ACC112 (cell line): ENCODE measurements at regions not wholly inside any gene's neighbourhood (a gene's known extent, or its start where the extent isn't known, plus 50 kb on each side); places are given as distances from the start of the nearest gene placed in this dataset.

Experiments used
- H2AFZ ChIP-seq: fragments of 200-600 bp; sonication (generic); one replicate; pipeline ENCODE4 v1.6.0; 2017; ENCODE audit warnings: antibody characterized with exemption, low read length; ENCODE audit not compliant: unreplicated experiment
- H3K27ac ChIP-seq: fragments of 200-600 bp; sonication (generic); 2 replicates; pipeline ENCODE4 v1.5.1; 2014; ENCODE audit warnings: low read depth, mild to moderate bottlenecking, antibody characterized with exemption, low read length, moderate library complexity
- H3K27me3 ChIP-seq: fragments of 200-600 bp; sonication (generic); 2 replicates; pipeline ENCODE4 v1.6.1; 2014; ENCODE audit warnings: mild to moderate bottlenecking, antibody characterized with exemption, low read length, moderate library complexity, mixed read lengths; ENCODE audit not compliant: insufficient read depth
- H3K36me3 ChIP-seq: fragments of 200-600 bp; sonication (generic); 2 replicates; pipeline ENCODE4 v1.6.1; 2016; ENCODE audit warnings: mild to moderate bottlenecking, antibody characterized with exemption, low read length, moderate library complexity, mixed read lengths; ENCODE audit not compliant: insufficient read depth
- H3K4me1 ChIP-seq: fragments of 200-600 bp; sonication (generic); one replicate; pipeline ENCODE4 v1.6.1; 2016; ENCODE audit warnings: low read length, mixed read lengths; ENCODE audit not compliant: insufficient read depth, unreplicated experiment, control insufficient read depth
- H3K4me3 ChIP-seq: fragments of 200-600 bp; sonication (generic); 2 replicates; pipeline ENCODE4 v1.5.1; 2014; ENCODE audit warnings: mild to moderate bottlenecking, low read depth, low read length
- H3K79me2 ChIP-seq: fragments of 200-600 bp; sonication (generic); one replicate; pipeline ENCODE4 v1.6.0; 2016; ENCODE audit warnings: low read length; ENCODE audit not compliant: control insufficient read depth, unreplicated experiment, insufficient read depth

DNA sequence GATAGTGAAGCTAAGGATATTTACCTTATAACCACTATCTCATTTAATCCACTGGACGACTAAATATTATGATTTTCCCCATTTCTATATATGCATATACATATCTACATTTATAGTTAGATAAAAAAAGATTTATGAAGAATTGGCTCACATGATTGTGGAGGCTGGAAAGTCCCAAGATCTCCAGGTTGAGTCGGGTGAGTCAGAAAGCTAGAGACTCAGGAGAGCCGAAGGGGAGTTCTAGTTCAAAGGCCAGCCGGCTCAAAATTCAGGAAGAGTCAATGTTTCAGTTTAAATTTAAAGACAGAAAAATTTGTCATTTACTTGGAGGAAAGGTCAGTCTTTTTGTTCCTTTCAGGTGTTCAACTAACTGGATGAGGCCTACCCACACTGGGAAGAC, 158.2 kb upstream of the CPEB2 start:
- H3K27ac ChIP-seq: no peak overlapping the region
- H3K79me2 ChIP-seq: no peaks in the 10 kb centered on the region
- H3K27me3 ChIP-seq: no peaks in the 10 kb centered on the region
- H3K36me3 ChIP-seq: no peaks in the 10 kb centered on the region
- peaks cover 6% of the 10 kb centered on the region for H3K4me1 ChIP-seq
- H3K4me3 ChIP-seq: no peak overlapping the region
- H2AFZ ChIP-seq: peak overlapping the region; percentile 64

DNA sequence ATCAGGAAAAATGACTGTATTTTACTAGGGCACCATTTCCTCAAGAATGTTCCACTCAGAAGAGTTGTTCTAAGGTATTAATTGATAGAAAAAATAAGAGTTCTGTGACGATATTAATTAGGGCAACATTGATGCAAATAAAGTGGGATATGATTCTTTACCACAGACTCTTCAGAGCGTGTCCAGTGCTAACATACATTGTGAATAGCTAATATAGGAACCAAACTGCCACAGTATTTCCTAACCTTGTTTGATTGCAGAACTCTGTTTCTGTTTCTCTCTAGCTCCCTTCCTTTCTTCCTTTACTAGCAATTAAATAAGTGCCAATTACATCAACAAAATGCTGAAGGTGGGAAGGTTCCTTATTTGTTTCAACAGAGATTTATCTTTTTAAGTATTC, 154.1 kb upstream of the CPEB2 start:
- Histone ChIP-seq H3K79me2 (no peaks in the 10 kb centered on the region), H3K36me3 (no peaks in the 10 kb centered on the region), H3K4me1 (peaks cover 3% of the 10 kb centered on the region), H3K27me3 (no peaks in the 10 kb centered on the region), H2AFZ (no peak overlapping the region), H3K27ac (no peak overlapping the region), H3K4me3 (no peak overlapping the region)

DNA sequence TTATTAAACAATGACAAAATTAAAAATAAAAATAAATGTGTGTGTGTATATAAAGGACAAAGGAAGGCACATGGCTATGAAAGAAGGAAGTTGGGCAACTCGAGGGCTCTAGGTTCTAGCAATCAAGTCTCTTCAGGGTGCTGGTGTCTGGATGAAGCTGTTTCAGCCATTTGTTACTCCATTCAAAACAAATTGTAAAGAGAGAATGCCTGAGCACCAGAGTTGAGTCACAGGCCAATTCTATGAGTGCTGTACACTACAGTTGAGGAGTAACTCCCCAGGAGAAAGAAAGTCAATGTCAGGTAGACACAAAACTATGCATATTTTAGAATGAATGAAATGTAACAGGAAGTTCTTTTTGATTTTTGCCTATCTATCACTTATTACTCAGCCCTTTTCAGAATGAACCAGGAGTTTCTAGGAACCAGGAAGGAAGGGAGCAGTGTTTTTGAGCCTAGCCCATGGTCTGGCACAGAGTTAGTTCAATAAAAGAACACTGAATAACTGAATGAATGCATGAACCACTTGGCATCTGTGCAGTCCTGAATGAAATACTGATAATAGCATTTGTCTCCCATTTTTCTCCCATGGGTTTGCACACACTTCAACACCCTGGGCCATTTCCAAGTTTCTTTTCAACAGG, 151.7 kb upstream of the CPEB2 start:
- Histone ChIP-seq H3K27me3 (no peaks in the 10 kb centered on the region), H2AFZ (no peak overlapping the region), H3K79me2 (no peaks in the 10 kb centered on the region), H3K36me3 (no peaks in the 10 kb centered on the region), H3K4me1 (peaks cover 18% of the 10 kb centered on the region), H3K27ac (no peak overlapping the region), H3K4me3 (no peak overlapping the region)

DNA sequence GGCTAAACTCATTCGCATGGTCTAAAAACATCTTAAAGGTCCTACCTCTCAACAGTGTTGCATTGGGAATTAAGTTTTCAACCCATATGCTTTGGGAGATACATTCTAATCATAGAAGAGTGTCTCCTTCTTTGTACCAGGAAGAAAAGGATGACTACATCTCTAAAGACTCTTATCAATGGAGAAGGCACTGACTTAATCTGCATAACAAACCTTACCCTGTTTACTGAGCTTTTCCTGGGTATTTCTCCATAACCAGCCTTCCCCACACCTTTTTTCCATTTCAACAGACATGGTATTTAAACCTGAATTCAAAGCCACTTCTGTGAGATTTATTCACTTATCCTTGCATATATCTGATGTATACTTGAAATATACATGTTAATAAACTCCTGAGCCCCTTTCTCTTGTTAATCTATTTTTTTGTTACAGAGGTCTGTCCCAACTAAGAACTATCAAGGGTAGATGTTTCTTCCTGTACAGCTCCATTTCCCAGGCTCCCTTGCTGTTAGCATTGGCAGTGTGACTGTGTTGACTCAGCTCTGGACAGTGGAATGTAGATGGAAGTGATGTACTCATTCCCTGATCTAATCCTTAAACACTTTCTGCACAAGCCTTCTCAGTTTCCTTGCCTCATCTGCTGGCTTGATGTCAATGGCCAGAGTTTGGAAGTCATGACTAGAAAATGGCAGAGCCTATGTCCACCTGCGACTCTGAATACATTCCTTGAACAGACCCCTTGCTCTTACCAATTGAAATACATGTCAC, 148.9 kb upstream of the CPEB2 start:
- H3K4me1 ChIP-seq: peaks cover 36% of the 10 kb centered on the region
- H3K4me3 ChIP-seq: no peak overlapping the region; the same call in 1 of the 2 replicates
- no peaks in the 10 kb centered on the region for H3K36me3 ChIP-seq
- H2AFZ ChIP-seq: peak overlapping the region; percentile 82
- no peaks in the 10 kb centered on the region for H3K27me3 ChIP-seq
- H3K79me2 ChIP-seq: no peaks in the 10 kb centered on the region
- peak overlapping the region; percentile 69 for H3K27ac ChIP-seq

DNA sequence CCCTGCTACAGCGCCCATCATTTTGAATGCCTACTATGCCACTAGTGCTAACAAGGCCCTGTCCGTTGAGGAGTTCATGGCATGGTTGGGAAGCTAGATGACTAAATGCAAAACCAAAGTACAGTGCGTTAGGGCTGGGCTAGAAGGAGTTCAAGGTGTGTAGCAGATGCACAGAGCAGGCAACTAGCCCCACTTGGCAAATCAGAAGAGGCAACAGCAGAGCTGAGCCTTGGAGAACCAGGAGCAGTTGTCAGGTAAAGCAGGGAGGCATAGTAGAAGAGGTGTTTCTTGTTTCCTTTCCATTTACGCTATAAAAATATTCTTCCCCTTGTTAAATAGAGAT, 146.6 kb upstream of the CPEB2 start:
- Histone ChIP-seq H2AFZ (no peak overlapping the region), H3K79me2 (no peaks in the 10 kb centered on the region), H3K4me1 (peaks cover 36% of the 10 kb centered on the region), H3K36me3 (no peaks in the 10 kb centered on the region), H3K27me3 (no peaks in the 10 kb centered on the region), H3K4me3 (peak overlapping the region; percentile 23; the same call in 1 of the 2 replicates), H3K27ac (peak overlapping the region; percentile 98)

DNA sequence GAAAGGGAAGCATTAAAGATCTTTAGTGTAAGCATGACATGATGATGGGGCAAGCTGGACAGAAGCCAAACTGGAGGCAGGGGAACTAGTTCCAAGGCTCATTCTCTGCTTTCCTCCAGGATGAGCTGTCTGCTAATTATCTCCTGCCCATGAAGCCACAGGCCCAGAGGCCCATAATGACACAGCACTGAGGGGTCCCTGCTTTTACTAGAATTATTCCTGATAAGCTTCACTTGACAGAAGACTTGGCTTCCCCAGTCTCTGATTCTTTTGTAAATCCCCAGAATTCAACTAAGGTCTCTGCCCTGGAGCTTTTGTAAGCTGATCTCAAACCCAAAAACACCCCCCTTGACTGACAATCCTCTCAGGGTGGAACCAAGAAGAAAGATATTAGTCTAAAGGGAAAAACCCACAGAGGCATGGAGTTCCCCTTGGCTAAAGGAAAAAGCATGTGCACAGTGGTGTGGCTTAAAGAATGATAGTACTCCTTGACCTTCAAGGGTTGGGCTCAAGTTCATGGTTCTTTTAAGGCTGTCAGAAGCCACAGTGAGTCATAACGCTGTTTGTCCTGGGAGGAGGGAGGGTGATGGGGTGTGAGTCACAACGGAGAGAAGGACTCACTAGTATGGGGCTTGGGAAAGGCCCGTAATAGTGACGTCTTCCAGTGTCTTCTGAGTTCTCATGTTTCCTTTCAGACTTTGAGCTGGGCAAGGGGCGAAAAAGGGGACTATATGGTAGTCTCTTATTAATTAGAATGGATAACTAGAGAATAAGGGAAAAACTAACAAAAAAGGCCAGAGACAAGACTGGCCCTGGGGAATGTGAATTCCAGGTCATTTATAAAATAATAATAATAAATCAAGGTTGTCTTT, 146.0 kb upstream of the CPEB2 start:
- Histone ChIP-seq H2AFZ (peak overlapping the region; percentile 39), H3K27ac (peak overlapping the region; percentile 98), H3K79me2 (no peaks in the 10 kb centered on the region), H3K36me3 (no peaks in the 10 kb centered on the region), H3K4me1 (peaks cover 36% of the 10 kb centered on the region), H3K27me3 (no peaks in the 10 kb centered on the region), H3K4me3 (0 out of 2 replicates have a peak overlapping the region, but pooled peaks have one; percentile 23)

DNA sequence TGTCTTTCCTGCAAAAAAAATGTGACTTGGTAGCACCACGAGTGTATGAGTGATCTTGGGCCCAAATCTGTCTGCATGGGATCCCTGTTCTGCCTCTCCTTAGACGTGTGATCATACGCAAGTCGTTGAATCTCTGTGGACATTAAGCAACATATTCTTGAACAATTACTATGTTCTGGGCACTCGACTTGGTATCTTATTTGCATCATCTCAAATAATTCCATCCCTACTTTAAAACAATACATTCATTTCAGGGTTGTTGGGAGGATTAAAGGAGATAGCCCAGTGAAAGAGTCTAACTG, 145.4 kb upstream of the CPEB2 start:
- Histone ChIP-seq H3K27me3 (no peaks in the 10 kb centered on the region), H3K36me3 (no peaks in the 10 kb centered on the region), H3K79me2 (no peaks in the 10 kb centered on the region), H2AFZ (peak overlapping the region; percentile 39), H3K4me1 (peaks cover 36% of the 10 kb centered on the region), H3K27ac (peak overlapping the region; percentile 98), H3K4me3 (no peak overlapping the region; the same call in 1 of the 2 replicates)

DNA sequence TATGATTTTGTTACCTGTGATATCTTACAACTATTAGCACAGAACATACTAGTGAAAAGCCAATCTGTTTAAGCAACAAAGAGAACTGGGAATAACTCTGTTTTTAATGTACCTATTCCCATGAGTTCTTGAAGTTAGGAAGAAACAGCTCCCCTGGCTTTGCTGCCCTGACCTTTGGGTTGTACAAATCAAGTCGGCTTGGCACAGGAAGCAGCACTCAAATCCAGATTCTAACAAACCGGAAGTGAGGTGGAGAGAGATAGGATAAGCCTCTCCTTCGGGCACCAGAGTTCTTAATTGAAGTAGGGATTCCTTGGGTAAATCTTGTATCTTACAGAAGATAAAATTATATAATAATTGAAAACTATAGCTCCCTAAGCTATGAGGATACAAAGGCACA, 144.8 kb upstream of the CPEB2 start:
- Histone ChIP-seq H3K79me2 (no peaks in the 10 kb centered on the region), H2AFZ (peak overlapping the region; percentile 39), H3K4me3 (no peak overlapping the region), H3K27me3 (no peaks in the 10 kb centered on the region), H3K27ac (peak overlapping the region; percentile 98), H3K36me3 (no peaks in the 10 kb centered on the region), H3K4me1 (peaks cover 36% of the 10 kb centered on the region)

DNA sequence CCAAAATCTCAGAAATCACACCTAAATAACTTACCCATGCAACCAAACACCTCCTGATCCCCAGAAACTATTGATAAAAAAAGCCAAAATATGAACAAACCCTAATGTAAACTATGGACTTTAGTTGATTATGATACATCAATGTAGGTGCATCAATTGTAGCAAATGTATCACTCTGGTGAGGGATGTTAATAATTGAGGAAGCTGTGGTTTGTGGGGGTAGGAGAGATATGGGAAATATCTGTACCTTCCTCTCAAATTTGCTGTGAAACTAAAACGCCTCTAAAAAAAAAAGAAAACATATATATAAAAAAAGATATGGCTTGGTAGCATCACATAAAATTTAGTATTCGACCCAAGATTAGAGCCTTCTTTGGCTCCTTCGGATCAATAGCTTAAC, 144.3 kb upstream of the CPEB2 start:
- no peak overlapping the region for H3K4me3 ChIP-seq
- no peak overlapping the region for H2AFZ ChIP-seq
- no peaks in the 10 kb centered on the region for H3K36me3 ChIP-seq
- H3K27me3 ChIP-seq: no peaks in the 10 kb centered on the region
- peaks cover 36% of the 10 kb centered on the region for H3K4me1 ChIP-seq
- H3K79me2 ChIP-seq: no peaks in the 10 kb centered on the region
- no peak overlapping the region for H3K27ac ChIP-seq

DNA sequence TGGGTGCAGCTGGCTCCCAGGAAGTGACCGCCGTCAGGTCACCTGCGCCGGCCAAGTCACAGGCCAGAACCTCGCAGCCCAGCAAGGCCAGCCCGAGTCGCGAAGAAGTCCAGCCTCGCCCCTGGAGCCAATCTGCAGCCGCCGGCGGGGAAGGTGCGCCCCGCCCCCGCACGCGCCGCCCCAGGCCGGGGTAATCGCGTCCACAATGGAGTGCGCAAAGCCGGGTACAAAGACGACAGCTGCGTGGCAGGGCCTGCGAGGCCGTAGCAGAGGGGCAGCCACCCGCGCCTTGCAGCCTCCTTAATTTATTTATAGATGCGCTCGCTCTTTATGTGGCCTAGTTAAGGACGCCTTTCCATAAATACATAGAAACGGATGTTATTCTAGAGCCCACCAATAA, 139.4 kb upstream of the CPEB2 start:
- H3K27ac ChIP-seq: no peak overlapping the region

More for the DNA sequence above, 139.4 kb upstream of the CPEB2 start:
- Histone ChIP-seq H2AFZ (peak overlapping the region; percentile 32), H3K36me3 (no peaks in the 10 kb centered on the region), H3K4me1 (no peaks in the 10 kb centered on the region), H3K79me2 (no peaks in the 10 kb centered on the region), H3K4me3 (peak overlapping the region; percentile 58), H3K27me3 (no peaks in the 10 kb centered on the region)
